Activated naive CD4-positive, alpha-beta T cell treated with anti-CD3 and anti-CD28 coated beads, Interleukin-2, amount 50 U/mL, for 24 hours (primary cell): ENCODE measurements at regions not wholly inside any gene's neighbourhood (a gene's known extent, or its start where the extent isn't known, plus 50 kb on each side); places are given as distances from the start of the nearest gene placed in this dataset.

ENCODE experiments used
- H3K27ac Mint-ChIP-seq: one replicate; pipeline ENCODE4 v1.8.0; 2021; ENCODE audit warnings: mild to moderate bottlenecking, mixed read lengths
- H3K27me3 Mint-ChIP-seq: one replicate; pipeline ENCODE4 v1.8.0; 2021; ENCODE audit warnings: mixed read lengths
- H3K36me3 Mint-ChIP-seq: one replicate; pipeline ENCODE4 v1.8.0; 2021; ENCODE audit warnings: mixed read lengths
- H3K4me1 Mint-ChIP-seq: one replicate; pipeline ENCODE4 v1.8.0; 2021; ENCODE audit warnings: mixed read lengths
- H3K4me3 Mint-ChIP-seq: one replicate; pipeline ENCODE4 v1.8.0; 2021; ENCODE audit warnings: mild to moderate bottlenecking, mixed read lengths
- H3K9me3 Mint-ChIP-seq: one replicate; pipeline ENCODE4 v1.8.0; 2021; ENCODE audit warnings: mixed read lengths

DNA sequence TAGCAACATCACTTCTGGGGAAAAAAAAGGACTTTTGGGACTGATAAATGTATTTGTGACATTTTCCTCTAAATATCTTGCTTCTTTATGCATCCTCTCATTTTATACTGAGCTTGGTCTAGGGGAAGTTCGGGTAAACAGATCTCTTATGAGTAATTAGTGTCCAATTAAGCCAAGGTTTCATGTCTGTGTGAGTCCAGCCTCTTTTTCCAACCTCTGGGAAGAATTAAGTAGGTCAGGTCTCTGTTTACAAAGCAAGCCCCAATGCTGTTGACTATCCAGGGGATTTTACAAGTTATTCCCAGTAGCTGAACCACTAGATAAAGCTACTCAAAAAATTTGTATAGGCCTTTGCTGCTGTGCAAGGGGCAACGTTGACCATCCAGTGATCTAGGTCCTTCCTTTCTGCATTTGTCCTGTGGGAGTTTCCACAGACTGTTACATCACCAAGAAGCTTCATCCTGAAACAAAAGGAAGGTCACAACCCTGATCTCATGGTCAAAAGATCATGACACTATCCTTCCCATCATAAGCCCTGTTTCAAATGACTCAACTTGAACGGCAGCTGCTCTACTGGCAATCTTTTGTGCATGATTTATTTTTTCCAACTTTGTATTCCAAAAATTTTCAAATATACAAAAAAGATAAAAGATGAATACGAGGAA is 74.3 kb downstream of the ETS2 start:
- no peak overlapping the region for H3K27ac Mint-ChIP-seq
- H3K9me3 Mint-ChIP-seq = peaks cover 21% of the 10 kb centered on the region
- H3K4me3 Mint-ChIP-seq = no peak overlapping the region
- H3K4me1 Mint-ChIP-seq = no peaks in the 10 kb centered on the region
- H3K36me3 Mint-ChIP-seq = peaks cover 1% of the 10 kb centered on the region
- peaks cover 8% of the 10 kb centered on the region for H3K27me3 Mint-ChIP-seq

DNA sequence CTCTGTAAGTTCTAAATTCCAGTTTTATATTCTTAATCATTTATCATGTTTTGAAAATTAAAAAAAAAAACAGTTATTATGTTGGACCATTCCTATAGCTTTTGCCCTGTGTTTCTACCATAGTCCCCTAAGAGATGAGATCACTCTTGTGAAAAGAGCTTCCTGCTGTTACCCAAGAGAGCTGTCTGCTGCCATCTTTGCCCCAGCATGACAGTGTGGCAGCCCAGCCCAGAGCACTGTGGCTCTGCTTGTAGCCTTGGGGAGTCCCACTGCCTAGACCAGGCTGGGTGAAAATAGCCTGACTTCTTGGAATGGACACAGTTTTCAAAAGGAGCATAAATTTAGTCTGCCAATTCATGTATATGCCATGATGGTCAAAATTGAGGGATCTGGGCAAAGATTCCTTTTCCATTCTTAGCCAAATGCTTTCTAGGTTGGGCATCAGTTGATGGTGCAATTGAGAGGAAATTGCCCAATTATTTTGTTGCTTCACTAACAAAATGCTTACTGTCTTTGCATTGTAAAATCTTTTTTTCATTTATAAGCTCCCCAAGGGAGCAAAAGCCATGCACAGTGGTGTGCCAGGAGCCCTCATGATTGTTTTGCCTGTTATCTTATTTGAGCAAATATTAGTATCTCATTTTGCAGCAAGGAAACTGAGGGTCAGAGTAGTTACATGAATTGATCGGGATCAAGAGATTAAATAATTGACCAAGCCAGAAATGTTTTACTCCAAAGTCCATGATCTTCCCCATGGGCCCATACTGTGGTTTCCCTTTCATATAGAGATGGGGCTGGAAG is 72.8 kb downstream of the ETS2 start:
- Mint-ChIP-seq H3K36me3 (no peaks in the 10 kb centered on the region), H3K27ac (no peak overlapping the region), H3K9me3 (peaks cover 16% of the 10 kb centered on the region), H3K27me3 (peaks cover 6% of the 10 kb centered on the region), H3K4me1 (no peaks in the 10 kb centered on the region), H3K4me3 (no peak overlapping the region)

DNA sequence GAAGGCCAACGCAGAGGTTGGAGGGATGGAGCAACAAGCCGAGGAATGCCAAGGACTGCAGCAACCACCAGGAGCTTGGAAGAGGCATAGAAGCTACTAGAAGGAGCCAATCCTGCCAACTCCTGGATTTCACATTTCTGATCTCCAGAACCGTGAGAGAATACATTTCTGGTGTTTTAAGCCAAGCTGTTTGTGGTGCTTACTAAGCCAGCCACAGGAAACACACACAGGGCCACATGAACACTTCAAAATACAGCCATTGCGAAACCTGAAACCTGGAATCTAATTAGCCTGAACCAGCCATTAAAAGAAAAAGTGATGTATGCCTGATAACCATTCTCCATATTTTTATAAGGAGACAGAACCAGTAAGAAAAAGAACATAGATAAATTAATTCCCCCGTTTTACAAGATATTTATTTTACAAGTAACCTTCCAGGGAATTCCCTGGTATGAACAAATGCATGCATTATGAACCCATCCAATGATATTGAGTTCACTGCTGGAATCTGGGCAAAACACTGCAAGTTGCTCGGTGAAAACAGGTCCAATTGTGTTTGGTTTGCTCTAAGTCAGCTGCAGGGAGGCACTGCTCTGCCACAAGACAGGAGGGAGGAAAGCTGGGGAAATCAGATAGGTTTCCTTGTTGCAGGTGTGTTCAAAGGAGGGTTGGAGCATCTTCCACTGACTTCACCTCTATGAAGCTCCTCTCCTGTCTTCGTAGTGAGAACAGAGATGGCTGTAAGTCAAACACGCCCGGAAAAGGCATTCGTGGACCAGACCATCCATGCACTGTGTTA is 70.2 kb downstream of the ETS2 start:
- Mint-ChIP-seq H3K9me3 (peaks cover 7% of the 10 kb centered on the region), H3K36me3 (no peaks in the 10 kb centered on the region), H3K4me1 (no peaks in the 10 kb centered on the region), H3K27me3 (peaks cover 3% of the 10 kb centered on the region), H3K27ac (no peak overlapping the region), H3K4me3 (no peak overlapping the region)
